ENCODE measurements at regions not wholly inside any gene's neighbourhood (a gene's known extent, or its start where the extent isn't known, plus 50 kb on each side); places are given as distances from the start of the nearest gene placed in this dataset.

- no peak for DNase-seq
Measured at GRCh38 chr16:51440131-51440889, 289.2 kb upstream of the SALL1 start.

GRCh38 chr16:51439271-51439670 lies 288.2 kb upstream of the SALL1 start:
- DNase-seq = no peak

DNA sequence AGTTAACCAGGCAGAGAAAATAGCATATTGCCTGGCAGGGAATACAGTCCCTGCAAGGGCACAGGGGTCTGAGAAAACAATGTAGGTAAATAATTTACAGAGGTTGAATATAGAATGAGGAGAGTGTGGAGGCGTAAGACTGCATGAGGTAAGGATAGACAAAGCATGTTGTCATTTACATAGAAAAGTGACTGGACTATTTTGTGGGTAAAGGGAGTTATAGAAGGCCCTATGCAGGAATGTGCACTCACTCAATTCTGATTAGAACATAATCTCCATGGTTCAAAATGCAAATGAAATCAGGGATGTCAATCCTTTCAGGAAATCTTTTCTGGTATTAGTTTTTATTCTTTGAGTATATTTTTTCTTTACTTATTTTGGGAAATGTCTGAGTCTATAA lies 285.7 kb upstream of the SALL1 start:
- DNase-seq = no peak

- DNase-seq = no peak
Measured at GRCh38 chr16:51434567-51435198, 283.6 kb upstream of the SALL1 start.

DNA sequence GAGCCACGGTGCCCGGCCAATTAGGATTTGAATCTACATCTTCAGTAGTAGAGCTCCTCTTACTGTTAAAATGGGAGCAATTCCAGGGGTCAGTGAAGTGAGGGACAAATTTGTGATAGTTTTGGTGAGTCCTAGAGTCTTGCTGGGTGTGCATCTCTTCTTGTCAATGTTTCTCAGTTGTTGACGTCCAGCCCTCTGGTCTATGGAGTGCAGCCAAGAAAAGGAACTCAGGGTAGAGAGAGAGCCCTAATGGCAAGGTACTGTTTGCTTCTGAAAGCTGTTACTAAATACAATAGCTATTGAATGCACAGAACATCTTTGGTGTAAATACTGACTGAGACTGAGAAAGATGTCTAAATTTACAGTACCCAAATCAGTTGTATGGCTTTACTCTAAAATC lies 282.5 kb upstream of the SALL1 start:
- DNase-seq = no peak

DNA sequence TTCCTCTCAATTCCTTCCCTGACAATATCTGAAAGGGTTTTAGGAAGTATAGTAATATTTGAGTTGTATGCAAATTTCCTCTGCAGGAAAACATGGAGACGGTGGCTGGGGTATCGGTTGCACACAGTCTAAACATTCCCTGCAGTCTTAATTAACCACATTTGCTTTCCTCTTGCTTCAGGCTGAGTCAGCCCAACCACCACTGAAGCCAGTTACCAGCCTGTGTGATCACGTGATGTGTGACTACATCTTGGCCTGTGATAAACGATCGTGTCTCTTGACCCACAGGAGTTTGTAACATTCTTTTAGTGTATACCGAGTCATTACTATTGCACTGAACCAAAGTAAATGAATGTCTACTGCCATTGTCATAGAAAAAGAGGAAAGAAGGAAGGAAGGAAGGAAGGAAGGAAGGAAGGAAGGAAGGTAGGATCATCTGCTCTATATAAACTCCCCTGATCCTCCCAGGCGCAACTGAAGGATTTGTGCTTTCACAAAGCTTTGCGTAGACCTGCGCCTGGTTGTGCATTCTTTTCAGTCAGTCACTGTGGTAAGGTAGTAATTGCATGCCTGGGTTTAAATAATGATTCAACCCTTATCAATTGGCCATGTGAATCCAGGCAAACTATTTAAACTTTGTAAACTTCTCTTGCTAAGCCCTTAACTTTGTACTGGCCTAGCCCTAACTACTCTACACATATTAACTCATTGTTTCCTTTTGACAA lies 280.6 kb upstream of the SALL1 start:
- no peak for DNase-seq

- no peak for DNase-seq
Measured at GRCh38 chr16:51430716-51431369, 279.8 kb upstream of the SALL1 start.

GRCh38 chr16:51429041-51429440 lies 278.0 kb upstream of the SALL1 start:
- DNase-seq = no peak

DNA sequence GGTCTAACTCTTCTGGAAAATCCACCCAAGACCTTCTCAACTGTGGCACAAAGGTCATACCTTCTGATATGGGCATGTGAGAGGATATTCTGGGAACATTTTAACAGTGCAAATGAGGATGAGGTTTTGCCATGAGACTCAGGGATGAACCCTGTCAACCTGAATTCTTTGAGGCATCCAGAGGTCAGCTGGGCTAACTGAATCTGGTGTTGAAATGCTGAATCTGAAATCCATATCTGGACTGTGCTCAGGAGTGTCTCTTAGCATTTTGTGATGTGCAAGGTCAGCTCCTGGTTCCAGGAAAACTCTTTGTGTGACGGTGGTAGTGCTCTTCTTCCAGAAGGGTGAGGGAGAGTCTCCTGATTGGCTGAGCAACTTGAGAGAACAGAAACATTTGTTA lies 276.0 kb upstream of the SALL1 start:
- DNase-seq = no peak

GRCh38 chr16:51426276-51426675 lies 275.2 kb upstream of the SALL1 start:
- no peak for DNase-seq

DNA sequence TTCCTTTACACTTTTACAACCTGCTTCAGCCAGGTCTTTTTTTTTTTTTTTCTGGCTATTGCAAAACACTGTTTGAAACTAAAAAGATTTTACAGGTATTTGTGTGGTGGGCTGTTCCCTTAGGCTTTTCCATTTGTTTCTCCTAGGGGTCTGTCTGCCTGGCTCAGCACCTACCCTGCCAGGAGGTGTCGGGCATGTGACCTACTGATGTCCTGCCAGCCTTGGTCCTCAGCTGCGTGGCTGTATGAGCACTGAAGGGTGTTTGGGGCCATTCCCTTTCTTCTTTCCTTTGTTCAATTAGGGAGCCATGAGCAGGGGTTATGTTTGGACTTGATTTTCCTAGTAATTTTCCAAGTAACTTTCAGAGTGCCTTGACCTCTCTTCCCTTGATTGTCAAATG lies 269.2 kb upstream of the SALL1 start:
- no peak for DNase-seq

DNA sequence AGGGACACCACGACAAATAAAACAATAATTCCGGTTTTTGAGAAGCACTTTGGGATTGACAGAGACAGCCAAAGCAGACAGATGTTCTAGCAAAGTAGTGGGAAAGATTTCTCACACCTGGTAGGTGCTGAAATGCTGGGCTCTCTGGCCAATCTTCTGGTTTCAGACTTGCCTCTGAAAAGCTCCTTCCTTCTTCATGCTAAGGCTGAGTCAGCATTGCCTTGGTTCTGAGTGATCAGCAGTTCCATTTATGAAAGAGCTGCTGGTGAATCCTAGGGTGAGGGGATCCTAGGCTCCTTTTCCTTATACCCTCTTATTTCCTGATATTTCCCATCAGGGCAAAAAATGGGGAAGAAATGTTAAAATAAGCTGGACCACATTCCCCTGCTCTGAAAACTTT lies 268.7 kb upstream of the SALL1 start:
- no peak for DNase-seq

GRCh38 chr16:51418258-51418657 lies 267.2 kb upstream of the SALL1 start:
- no peak for DNase-seq

DNA sequence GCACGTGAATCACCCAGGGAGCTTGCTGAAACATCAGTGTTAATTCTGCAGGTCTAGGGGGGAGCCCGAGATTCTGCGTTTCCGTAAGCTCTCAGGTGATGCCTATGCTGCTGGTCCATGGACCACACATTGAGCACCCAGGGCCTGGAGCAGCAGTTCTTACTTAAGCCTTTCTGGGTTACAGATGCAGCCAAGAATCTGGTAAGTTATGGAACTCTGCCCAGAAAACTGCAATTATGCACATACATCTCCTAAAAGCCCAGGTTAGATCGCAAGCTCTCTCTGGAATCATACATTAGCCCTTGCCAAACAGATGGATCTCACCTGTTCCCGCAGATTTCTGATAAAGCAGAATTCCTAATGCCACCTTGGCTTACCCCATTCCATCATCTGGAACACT lies 265.9 kb upstream of the SALL1 start:
- no peak for DNase-seq

DNA sequence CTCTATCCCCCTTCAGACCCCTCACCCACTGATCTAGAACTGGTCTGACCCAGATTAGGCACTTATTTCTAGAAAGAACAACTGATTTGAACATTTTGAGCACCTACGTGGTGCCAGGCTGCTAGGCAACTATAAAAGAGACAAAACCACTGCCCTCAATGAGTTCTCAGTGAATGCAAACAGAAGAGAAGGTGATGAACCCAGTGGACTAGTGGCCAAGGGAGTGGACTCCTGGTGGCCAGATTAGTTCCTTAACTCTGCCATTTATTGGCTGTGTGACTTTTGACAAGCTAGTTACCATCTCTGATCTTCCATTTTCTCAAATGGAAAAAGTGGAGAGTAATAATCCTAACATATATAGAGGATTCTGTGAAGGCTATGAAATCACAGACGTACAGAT lies 259.1 kb upstream of the SALL1 start:
- DNase-seq = no peak

DNA sequence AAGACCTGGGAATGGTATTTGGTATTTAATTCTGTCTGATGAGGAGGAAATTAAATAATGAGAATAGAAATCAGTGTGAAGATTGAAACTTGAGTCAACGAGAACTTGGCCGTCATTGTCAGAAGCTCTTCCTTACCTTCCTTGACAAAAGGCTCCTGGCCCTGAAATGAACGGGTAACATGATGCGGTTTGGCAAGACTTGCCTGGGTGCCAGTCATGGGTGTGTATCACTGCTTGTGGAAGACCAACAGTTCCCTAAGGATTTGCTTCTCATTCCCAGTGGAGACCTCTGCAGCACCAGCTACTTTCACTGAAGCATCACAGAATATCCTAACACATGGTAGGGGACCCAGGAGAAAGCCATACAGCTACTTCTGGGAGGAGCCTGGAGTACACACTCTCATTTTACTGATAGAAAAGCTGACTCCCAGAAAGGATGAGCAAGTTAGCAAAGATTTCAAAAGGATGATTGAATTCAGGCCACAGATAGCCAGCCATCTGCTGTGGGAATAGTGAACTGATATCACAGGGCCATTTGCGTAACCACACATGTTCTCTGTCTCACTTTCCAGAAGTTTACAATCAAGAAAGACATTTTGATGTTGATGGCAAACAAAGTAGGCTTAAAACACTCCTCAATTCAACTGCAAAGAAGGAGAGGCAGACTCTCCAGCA lies 258.1 kb upstream of the SALL1 start:
- no peak for DNase-seq

GRCh38 chr16:51408357-51408756 lies 257.3 kb upstream of the SALL1 start:
- no peak for DNase-seq

DNA sequence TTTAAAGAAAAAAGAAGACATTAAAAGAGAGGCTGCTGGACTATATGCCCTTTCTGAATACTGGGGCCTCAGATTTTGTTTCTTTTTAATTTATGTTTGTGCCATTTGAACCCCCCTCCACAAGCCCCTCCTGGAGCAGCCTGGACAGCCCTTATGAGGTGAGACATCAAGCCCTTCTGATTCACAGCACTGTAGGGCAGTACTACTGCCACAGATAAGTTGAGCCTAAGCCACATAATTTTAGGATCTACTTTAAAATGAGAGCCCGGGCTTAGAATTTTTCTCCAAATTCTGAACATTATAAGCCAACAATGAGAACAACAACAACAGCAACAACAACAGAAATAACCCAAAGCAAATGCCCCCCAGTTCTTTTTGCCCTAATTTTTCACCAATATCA lies 256.9 kb upstream of the SALL1 start:
- DNase-seq = no peak

DNA sequence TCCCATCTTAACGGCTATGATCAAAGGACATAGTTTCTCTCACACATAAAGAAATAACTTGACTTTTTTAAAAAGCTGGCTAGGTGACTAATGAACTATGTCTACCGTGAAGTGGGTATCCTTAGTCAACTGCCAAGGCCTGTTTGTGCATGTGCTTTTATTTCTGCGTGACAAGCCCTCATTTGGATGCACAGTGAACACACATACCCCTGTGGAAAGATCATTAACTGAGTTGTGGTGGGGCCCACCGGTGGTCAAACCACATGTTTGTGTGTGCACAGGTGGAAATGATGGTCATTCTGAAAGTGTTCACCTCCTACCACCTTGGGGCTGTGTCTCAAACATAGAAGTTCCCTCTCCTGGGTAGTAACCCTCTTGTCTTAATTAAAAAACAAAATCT lies 256.1 kb upstream of the SALL1 start:
- no peak for DNase-seq

DNA sequence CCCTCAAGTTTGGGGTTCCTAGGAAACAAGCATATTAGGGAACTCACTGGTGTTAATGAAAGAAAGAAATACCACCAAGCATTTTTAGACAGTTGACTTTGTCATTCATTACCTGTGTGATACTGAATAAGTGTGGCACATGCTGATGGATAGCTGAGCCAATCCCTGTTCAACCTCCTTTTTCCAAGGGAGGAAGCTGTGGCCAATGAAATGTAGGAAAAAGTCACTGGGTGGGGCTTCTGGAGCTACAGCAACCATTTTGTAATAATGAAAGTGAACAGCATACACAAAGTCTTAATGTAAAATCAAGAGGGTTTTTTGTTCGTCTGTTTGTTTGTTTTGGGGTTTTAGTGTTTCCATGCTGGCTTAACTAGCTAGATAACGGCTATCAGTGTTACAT lies 254.3 kb upstream of the SALL1 start:
- no peak for DNase-seq

- DNase-seq = no peak
Measured at GRCh38 chr16:51404386-51404785, 253.3 kb upstream of the SALL1 start.

DNA sequence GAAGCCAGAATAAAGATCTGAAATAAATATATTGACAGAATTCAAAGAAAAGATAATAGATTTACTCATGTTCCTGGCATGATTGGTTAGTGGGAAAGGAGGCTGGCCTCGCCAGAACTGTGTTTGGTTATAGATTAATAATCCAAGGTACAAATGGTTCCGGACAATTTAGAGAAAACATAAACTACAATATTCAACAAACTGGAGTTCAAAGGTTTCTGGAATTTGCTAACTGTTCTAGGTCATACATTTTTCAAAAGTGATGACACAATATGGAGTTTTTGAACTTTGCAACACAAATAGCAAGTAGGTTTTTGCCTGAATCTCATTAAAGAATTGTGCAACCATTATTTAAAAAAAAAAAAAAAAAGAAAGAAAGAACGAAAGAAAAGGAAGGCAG lies 251.7 kb upstream of the SALL1 start:
- DNase-seq = no peak

DNA sequence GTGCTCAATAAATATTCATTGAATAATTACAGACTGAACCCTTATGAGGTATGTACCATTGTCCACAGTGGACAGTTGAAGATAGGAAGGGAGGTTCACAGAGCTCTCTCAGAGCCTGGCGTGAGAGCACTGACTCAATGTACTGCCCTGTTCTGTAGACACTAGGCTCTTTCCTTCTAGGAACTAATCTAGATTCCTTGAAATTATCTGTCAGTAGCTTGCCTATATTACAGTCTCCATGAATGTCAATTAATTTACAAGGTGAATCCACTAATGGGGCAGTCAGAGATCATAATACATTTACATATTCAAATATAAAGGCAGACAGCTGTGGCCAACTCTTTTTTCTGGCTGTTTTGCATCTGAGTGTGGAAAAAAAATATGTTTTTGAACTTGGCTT lies 251.2 kb upstream of the SALL1 start:
- DNase-seq = no peak
